Vagina (tissue), 2 donors: ENCODE measurements at regions not wholly inside any gene's neighbourhood (a gene's known extent, or its start where the extent isn't known, plus 50 kb on each side); places are given as distances from the start of the nearest gene placed in this dataset.

Source experiments
- CTCF ChIP-seq, 3 experiments: fragments of 450-650 bp in 2 of 3; fragments of 200-600 bp in 1 of 3; sonication (generic) in 1 of 3; IDR thresholded peaks; one replicate each; pipeline ENCODE4 v1.5.1; 2017 to 2019; ENCODE audit warnings: antibody characterized with exemption in 3 of 3, mild to moderate bottlenecking in 2 of 3, moderate library complexity in 2 of 3
- POLR2A ChIP-seq, 2 donors: fragments of 450-650 bp; IDR thresholded peaks; one replicate each; pipeline ENCODE4 v1.6.1; 2017; ENCODE audit warnings: antibody characterized with exemption in 2 of 2, mild to moderate bottlenecking in 2 of 2, moderate library complexity in 2 of 2
- POLR2AphosphoS5 ChIP-seq, 2 donors: sonication (generic); formaldehyde crosslinking; IDR thresholded peaks; one replicate each; pipeline ENCODE4 v1.9.0; 2017; ENCODE audit warnings: antibody characterized with exemption in 2 of 2, mild to moderate bottlenecking in 2 of 2, low read depth in 1 of 2; ENCODE audit not compliant: insufficient read depth in 1 of 2

- TF ChIP-seq CTCF (IDR thresholded peaks at IDR 0.05) (no peak), POLR2A (IDR thresholded peaks at IDR 0.05) (no peak), POLR2AphosphoS5 (IDR thresholded peaks at IDR 0.05; ENCODE audit: insufficient read depth in 1 of 2, low read depth in 1 of 2) (no peak)
These were observed 148.7 kb downstream of the BARHL2 start for GRCh38 chr1:90568436-90568835.
